ACC112 (cell line): ENCODE measurements at regions not wholly inside any gene's neighbourhood (a gene's known extent, or its start where the extent isn't known, plus 50 kb on each side); places are given as distances from the start of the nearest gene placed in this dataset.
"Not testable (repeated sequence)": the region's sequence is repeated elsewhere in the genome, so short reads cannot be mapped to it uniquely, and the experiment has no call there.

Experiments
- H2AFZ ChIP-seq: fragments of 200-600 bp; sonication (generic); one replicate; pipeline ENCODE4 v1.6.0; 2017; ENCODE audit warnings: antibody characterized with exemption, low read length; ENCODE audit not compliant: unreplicated experiment
- H3K27ac ChIP-seq: fragments of 200-600 bp; sonication (generic); 2 replicates; pipeline ENCODE4 v1.5.1; 2014; ENCODE audit warnings: low read depth, mild to moderate bottlenecking, antibody characterized with exemption, low read length, moderate library complexity
- H3K27me3 ChIP-seq: fragments of 200-600 bp; sonication (generic); 2 replicates; pipeline ENCODE4 v1.6.1; 2014; ENCODE audit warnings: mild to moderate bottlenecking, antibody characterized with exemption, low read length, moderate library complexity, mixed read lengths; ENCODE audit not compliant: insufficient read depth
- H3K36me3 ChIP-seq: fragments of 200-600 bp; sonication (generic); 2 replicates; pipeline ENCODE4 v1.6.1; 2016; ENCODE audit warnings: mild to moderate bottlenecking, antibody characterized with exemption, low read length, moderate library complexity, mixed read lengths; ENCODE audit not compliant: insufficient read depth
- H3K4me1 ChIP-seq: fragments of 200-600 bp; sonication (generic); one replicate; pipeline ENCODE4 v1.6.1; 2016; ENCODE audit warnings: low read length, mixed read lengths; ENCODE audit not compliant: insufficient read depth, unreplicated experiment, control insufficient read depth
- H3K4me3 ChIP-seq: fragments of 200-600 bp; sonication (generic); 2 replicates; pipeline ENCODE4 v1.5.1; 2014; ENCODE audit warnings: mild to moderate bottlenecking, low read depth, low read length
- H3K79me2 ChIP-seq: fragments of 200-600 bp; sonication (generic); one replicate; pipeline ENCODE4 v1.6.0; 2016; ENCODE audit warnings: low read length; ENCODE audit not compliant: control insufficient read depth, unreplicated experiment, insufficient read depth

- no peak overlapping the region for H3K4me3 ChIP-seq
- H3K27me3 ChIP-seq = no peaks in the 10 kb centered on the region
These were observed 447.8 kb upstream of the KCND2 start for GRCh38 chr7:119825091-119825655.

GRCh38 chr7:119826547-119826946, 446.4 kb upstream of the KCND2 start:
- Histone ChIP-seq H3K79me2 (no peaks in the 10 kb centered on the region), H2AFZ (no peak overlapping the region)

More at GRCh38 chr7:119825091-119825655, 447.8 kb upstream of the KCND2 start:
- Histone ChIP-seq H3K4me1 (no peaks in the 10 kb centered on the region), H2AFZ (no peak overlapping the region), H3K36me3 (no peaks in the 10 kb centered on the region), H3K79me2 (no peaks in the 10 kb centered on the region), H3K27ac (no peak overlapping the region)

GRCh38 chr7:119838444-119838843, 434.5 kb upstream of the KCND2 start:
- Histone ChIP-seq H3K27ac (no peak overlapping the region), H3K4me3 (no peak overlapping the region), H3K4me1 (no peaks in the 10 kb centered on the region), H3K36me3 (no peaks in the 10 kb centered on the region), H2AFZ (no peak overlapping the region), H3K79me2 (no peaks in the 10 kb centered on the region), H3K27me3 (no peaks in the 10 kb centered on the region)

More at GRCh38 chr7:119826547-119826946, 446.4 kb upstream of the KCND2 start:
- no peaks in the 10 kb centered on the region for H3K4me1 ChIP-seq
- H3K4me3 ChIP-seq = no peak overlapping the region
- no peaks in the 10 kb centered on the region for H3K36me3 ChIP-seq
- H3K27me3 ChIP-seq = no peaks in the 10 kb centered on the region
- no peak overlapping the region for H3K27ac ChIP-seq

GRCh38 chr7:119842337-119842736, 430.6 kb upstream of the KCND2 start:
- no peaks in the 10 kb centered on the region for H3K4me1 ChIP-seq
- no peaks in the 10 kb centered on the region for H3K27me3 ChIP-seq
- no peak overlapping the region for H2AFZ ChIP-seq
- H3K27ac ChIP-seq = no peak overlapping the region
- no peaks in the 10 kb centered on the region for H3K79me2 ChIP-seq
- no peak overlapping the region for H3K4me3 ChIP-seq
- H3K36me3 ChIP-seq = no peaks in the 10 kb centered on the region

GRCh38 chr7:119842786-119843185, 430.2 kb upstream of the KCND2 start:
- Histone ChIP-seq H3K4me1 (no peaks in the 10 kb centered on the region), H3K27me3 (no peaks in the 10 kb centered on the region), H3K79me2 (no peaks in the 10 kb centered on the region)

GRCh38 chr7:119861385-119861784, 411.6 kb upstream of the KCND2 start:
- Histone ChIP-seq H3K4me1 (no peaks in the 10 kb centered on the region), H3K27ac (no peak overlapping the region), H3K4me3 (no peak overlapping the region), H3K79me2 (no peaks in the 10 kb centered on the region), H2AFZ (no peak overlapping the region), H3K27me3 (no peaks in the 10 kb centered on the region), H3K36me3 (no peaks in the 10 kb centered on the region)

More at GRCh38 chr7:119842786-119843185, 430.2 kb upstream of the KCND2 start:
- H3K4me3 ChIP-seq = no peak overlapping the region
- no peak overlapping the region for H2AFZ ChIP-seq
- no peak overlapping the region for H3K27ac ChIP-seq
- no peaks in the 10 kb centered on the region for H3K36me3 ChIP-seq

GRCh38 chr7:119868387-119868786, 404.6 kb upstream of the KCND2 start:
- no peaks in the 10 kb centered on the region for H3K27me3 ChIP-seq

GRCh38 chr7:119879835-119880234, 393.1 kb upstream of the KCND2 start:
- Histone ChIP-seq H3K79me2 (no peaks in the 10 kb centered on the region), H3K4me1 (no peaks in the 10 kb centered on the region), H2AFZ (no peak overlapping the region), H3K27me3 (no peaks in the 10 kb centered on the region), H3K27ac (no peak overlapping the region), H3K4me3 (no peak overlapping the region), H3K36me3 (no peaks in the 10 kb centered on the region)

More at GRCh38 chr7:119868387-119868786, 404.6 kb upstream of the KCND2 start:
- Histone ChIP-seq H3K36me3 (no peaks in the 10 kb centered on the region), H3K4me1 (no peaks in the 10 kb centered on the region), H3K4me3 (no peak overlapping the region), H2AFZ (no peak overlapping the region), H3K79me2 (no peaks in the 10 kb centered on the region), H3K27ac (no peak overlapping the region)

GRCh38 chr7:119886007-119886406, 387.0 kb upstream of the KCND2 start:
- Histone ChIP-seq H3K27ac (no peak overlapping the region), H3K36me3 (no peaks in the 10 kb centered on the region), H3K27me3 (no peaks in the 10 kb centered on the region), H3K4me3 (no peak overlapping the region), H3K4me1 (no peaks in the 10 kb centered on the region), H3K79me2 (no peaks in the 10 kb centered on the region), H2AFZ (no peak overlapping the region)

GRCh38 chr7:119886525-119886924, 386.4 kb upstream of the KCND2 start:
- H3K27ac ChIP-seq, H3K36me3 ChIP-seq, H3K4me3 ChIP-seq, H3K79me2 ChIP-seq, H2AFZ ChIP-seq, H3K27me3 ChIP-seq, H3K4me1 ChIP-seq: not testable (repeated sequence)

GRCh38 chr7:119888251-119888650, 384.7 kb upstream of the KCND2 start:
- Histone ChIP-seq H3K4me1 (no peaks in the 10 kb centered on the region), H3K36me3 (no peaks in the 10 kb centered on the region), H3K27ac (no peak overlapping the region), H3K4me3 (no peak overlapping the region), H3K27me3 (no peaks in the 10 kb centered on the region), H3K79me2 (no peaks in the 10 kb centered on the region), H2AFZ (no peak overlapping the region)
